ENCODE measurements at regions not wholly inside any gene's neighbourhood (a gene's known extent, or its start where the extent isn't known, plus 50 kb on each side); places are given as distances from the start of the nearest gene placed in this dataset.
"Not testable (repeated sequence)": the region's sequence is repeated elsewhere in the genome, so short reads cannot be mapped to it uniquely, and the experiment has no call there.

- TF ChIP-seq CTCF (IDR thresholded peaks at IDR 0.05; ENCODE audit: low read depth, low read length); MAX (IDR thresholded peaks at IDR 0.05; ENCODE audit: low read depth, low read length); POLR2A (IDR thresholded peaks at IDR 0.05; ENCODE audit: extremely low read depth, insufficient read length): not testable (repeated sequence)
Measured at GRCh38 chr16:34014841-34015820, 555.7 kb downstream of the TP53TG3F start.
